SK-N-SH (cell line): ENCODE measurements at regions not wholly inside any gene's neighbourhood (a gene's known extent, or its start where the extent isn't known, plus 50 kb on each side); places are given as distances from the start of the nearest gene placed in this dataset.
A peak's percentile ranks its signal among the peaks of the same experiment; 100 is the strongest.

Experiments
- CTCF ChIA-PET: fragments of 300-600, 350-600 bp; formaldehyde crosslinking; extraction: SDS; loops from one replicate; lab custom pipeline; 2021; lab: Yijun Ruan, JAX
- POLR2A ChIA-PET: fragments of 350-600 bp; sonication (Branson Sonifier 250); formaldehyde crosslinking; extraction: SDS; loops from one replicate; lab custom pipeline; 2020; ENCODE audit warnings: antibody characterized with exemption, inconsistent platforms; lab: Yijun Ruan, JAX
- DNase-seq: peaks from one replicate; pipeline ENCODE4 v3.0.0; 2012
- H2AFZ ChIP-seq: fragments of 200-600 bp; sonication (generic); 2 replicates; pipeline ENCODE4 v1.8.1; 2016; ENCODE audit warnings: antibody characterized with exemption, mild to moderate bottlenecking, low read depth
- H3F3A ChIP-seq: fragments of 200-600 bp; sonication (generic); replicated peaks from 2 replicates; pipeline ENCODE3; 2016; ENCODE audit warnings: antibody characterized with exemption, mild to moderate bottlenecking; ENCODE audit not compliant: insufficient read depth
- H3K27ac ChIP-seq, 2 experiments: fragments of 200-500 bp in 1 of 2; fragments of 200-600 bp in 1 of 2; sonication (Bioruptor generic) in 1 of 2; sonication (generic), shearing (Covaris generic) in 1 of 2; 2 replicates each; pipeline versions ENCODE4 v1.5.1 to v1.6.1; 2014 to 2016; ENCODE audit warnings: low read depth in 2 of 2, inconsistent platforms in 1 of 2, low read length in 1 of 2, mild to moderate bottlenecking in 1 of 2, mixed read lengths in 1 of 2
- H3K27me3 ChIP-seq: fragments of 200-600 bp; sonication (generic), shearing (Covaris generic); 2 replicates; pipeline ENCODE4 v1.6.1; 2016; ENCODE audit warnings: mixed run types; ENCODE audit not compliant: insufficient read depth
- H3K36me3 ChIP-seq, 2 experiments: fragments of 200-500 bp in 1 of 2; fragments of 200-600 bp in 1 of 2; sonication (Bioruptor generic) in 1 of 2; sonication (generic) in 1 of 2; replicated peaks in 1 of 2; 2 replicates each; pipeline versions ENCODE3 to v1.5.1; 2014 to 2016; ENCODE audit warnings: low read length in 1 of 2, mild to moderate bottlenecking in 1 of 2; ENCODE audit not compliant: insufficient read depth in 2 of 2, control insufficient read depth in 1 of 2
- H3K4me1 ChIP-seq, 2 experiments: fragments of 200-500 bp in 1 of 2; fragments of 200-600 bp in 1 of 2; sonication (Bioruptor generic) in 1 of 2; sonication (generic), shearing (Covaris generic) in 1 of 2; 2 replicates each; pipeline versions ENCODE4 v1.5.1 to v1.6.1; 2014 to 2016; ENCODE audit warnings: low read depth in 1 of 2, low read length in 1 of 2, mixed run types in 1 of 2; ENCODE audit not compliant: insufficient read depth in 2 of 2, control insufficient read depth in 1 of 2
- H3K4me2 ChIP-seq: fragments of 200-600 bp; sonication (generic), shearing (Covaris generic); 2 replicates; pipeline ENCODE4 v1.6.1; 2017; ENCODE audit warnings: mixed run types
- H3K4me3 ChIP-seq, 2 experiments: fragments of 200-500 bp in 1 of 2; fragments of 200-600 bp in 1 of 2; sonication (Bioruptor generic) in 1 of 2; sonication (generic), shearing (Covaris generic) in 1 of 2; 2 replicates each; pipeline versions ENCODE4 v1.5.1 to v1.8.1; 2014 to 2016; ENCODE audit warnings: low read depth in 2 of 2, inconsistent platforms in 1 of 2, low read length in 1 of 2, mild to moderate bottlenecking in 1 of 2, mixed read lengths in 1 of 2, moderate library complexity in 1 of 2
- H3K79me2 ChIP-seq: fragments of 200-600 bp; sonication (generic); 2 replicates; pipeline ENCODE4 v1.8.1; 2017; ENCODE audit warnings: mild to moderate bottlenecking; ENCODE audit not compliant: insufficient read depth
- H3K9ac ChIP-seq: fragments of 200-600 bp; sonication (generic); 2 replicates; pipeline ENCODE4 v1.6.1; 2017; ENCODE audit warnings: mixed run types
- H3K9me2 ChIP-seq: fragments of 200-600 bp; sonication (generic); 2 replicates; pipeline ENCODE4 v1.6.1; 2017; ENCODE audit warnings: mixed run types
- H3K9me3 ChIP-seq: fragments of 200-600 bp; sonication (generic); 2 replicates; pipeline ENCODE4 v1.6.1; 2017; ENCODE audit warnings: mixed run types, mild to moderate bottlenecking, moderate library complexity
- H4K20me1 ChIP-seq: fragments of 200-600 bp; sonication (generic); 2 replicates; pipeline ENCODE4 v1.6.1; 2017; ENCODE audit warnings: mild to moderate bottlenecking, mixed run types; ENCODE audit not compliant: insufficient read depth
- CHD2 ChIP-seq: fragments of 150-350 bp; IDR thresholded peaks from 2 replicates; pipeline ENCODE4 v1.6.1; 2018; ENCODE audit warnings: low read length; ENCODE audit not compliant: partially characterized antibody
- EP300 ChIP-seq, 2 experiments: IDR thresholded peaks; 2 replicates each; pipeline versions ENCODE4 v1.4.0 to v1.6.1; 2012; ENCODE audit warnings: borderline replicate concordance in 1 of 2, low read depth in 1 of 2, low read length in 1 of 2
- EZH2phosphoT487 ChIP-seq: fragments of 200-600 bp; sonication (generic); IDR thresholded peaks from 2 replicates; pipeline ENCODE4 v1.6.1; 2017; ENCODE audit warnings: low read depth, mixed run types, mild to moderate bottlenecking, antibody characterized with exemption, moderate library complexity, borderline replicate concordance
- FOSL2 ChIP-seq: IDR thresholded peaks from 2 replicates; pipeline ENCODE4 v1.4.0; 2012; ENCODE audit warnings: low read depth, mild to moderate bottlenecking, moderate library complexity, borderline replicate concordance
- GABPA ChIP-seq: IDR thresholded peaks from 2 replicates; pipeline ENCODE4 v1.4.0; 2012; ENCODE audit warnings: low read depth, mild to moderate bottlenecking
- GATA2 ChIP-seq: sonication (generic); formaldehyde crosslinking; IDR thresholded peaks from 2 replicates; pipeline ENCODE4 v1.5.0; 2020; ENCODE audit warnings: mild to moderate bottlenecking, missing genetic modification reagents
- JUND ChIP-seq: IDR thresholded peaks from 2 replicates; pipeline ENCODE4 v1.4.0; 2012
- NRF1 ChIP-seq: IDR thresholded peaks from 2 replicates; pipeline ENCODE4 v1.6.1; 2012; ENCODE audit warnings: low read depth, mild to moderate bottlenecking, low read length
- POLR2AphosphoS5 ChIP-seq: IDR thresholded peaks from 2 replicates; pipeline ENCODE4 v1.6.1; 2012; ENCODE audit warnings: low read depth, low read length
- RAD21 ChIP-seq: IDR thresholded peaks from 2 replicates; pipeline ENCODE4 v1.6.1; 2012; ENCODE audit warnings: mild to moderate bottlenecking, low read length
- RCOR1 ChIP-seq: fragments of 150-350 bp; IDR thresholded peaks from 2 replicates; pipeline ENCODE4 v1.6.1; 2017; ENCODE audit warnings: antibody characterized with exemption, low read length
- RXRA ChIP-seq: IDR thresholded peaks from 2 replicates; pipeline ENCODE4 v1.4.0; 2012; ENCODE audit warnings: low read depth, mild to moderate bottlenecking, borderline replicate concordance
- SIN3A ChIP-seq: IDR thresholded peaks from 2 replicates; pipeline ENCODE4 v1.6.1; 2012; ENCODE audit warnings: low read depth, mild to moderate bottlenecking, low read length, moderate library complexity, borderline replicate concordance
- SMC3 ChIP-seq: IDR thresholded peaks from 2 replicates; pipeline ENCODE4 v1.6.1; 2012; ENCODE audit warnings: low read depth, low read length, improper control_type of control experiment
- TAF1 ChIP-seq: IDR thresholded peaks from 2 replicates; pipeline ENCODE4 v1.6.1; 2012; ENCODE audit warnings: low read depth, mild to moderate bottlenecking, low read length, moderate library complexity, borderline replicate concordance
- TCF12 ChIP-seq: IDR thresholded peaks from 2 replicates; pipeline ENCODE4 v1.4.0; 2012
- YY1 ChIP-seq: IDR thresholded peaks from 2 replicates; pipeline ENCODE4 v1.4.0; 2012; ENCODE audit warnings: low read depth, mild to moderate bottlenecking
- WGBS: methylation state at CpG from one replicate; pipeline ENCODE4 v1.1.6; 2017; ENCODE audit warnings: low lambda C conversion rate; 5-methylcytosine and 5-hydroxymethylcytosine counted together
- TF ChIP-seq, protein P1 (sequence below): fragments of 150-350 bp; IDR thresholded peaks from 2 replicates; pipeline ENCODE4 v1.6.1; 2017; ENCODE audit warnings: antibody characterized with exemption, low read length, low read depth, borderline replicate concordance

- TF ChIP-seq GABPA (no peak), SMC3 (no peak; the same call in 1 of the 2 replicates), POLR2AphosphoS5 (no peak), RAD21 (no peak), NRF1 (no peak), FOSL2 (no peak), RXRA (no peak), EP300 (IDR thresholded peaks at IDR 0.05; ENCODE audit: borderline replicate concordance in 1 of 2, low read depth in 1 of 2, low read length in 1 of 2) (peak in 1 of 2 experiments; percentile 60; a peak in 1 of 4 replicates), TCF12 (peak; percentile 66)
- TF ChIP-seq, protein P1, sequence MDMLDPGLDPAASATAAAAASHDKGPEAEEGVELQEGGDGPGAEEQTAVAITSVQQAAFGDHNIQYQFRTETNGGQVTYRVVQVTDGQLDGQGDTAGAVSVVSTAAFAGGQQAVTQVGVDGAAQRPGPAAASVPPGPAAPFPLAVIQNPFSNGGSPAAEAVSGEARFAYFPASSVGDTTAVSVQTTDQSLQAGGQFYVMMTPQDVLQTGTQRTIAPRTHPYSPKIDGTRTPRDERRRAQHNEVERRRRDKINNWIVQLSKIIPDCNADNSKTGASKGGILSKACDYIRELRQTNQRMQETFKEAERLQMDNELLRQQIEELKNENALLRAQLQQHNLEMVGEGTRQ = no peak
Observed at GRCh38 chr2:62340994-62341484, 145.1 kb downstream of the B3GNT2 start (continued).

DNA sequence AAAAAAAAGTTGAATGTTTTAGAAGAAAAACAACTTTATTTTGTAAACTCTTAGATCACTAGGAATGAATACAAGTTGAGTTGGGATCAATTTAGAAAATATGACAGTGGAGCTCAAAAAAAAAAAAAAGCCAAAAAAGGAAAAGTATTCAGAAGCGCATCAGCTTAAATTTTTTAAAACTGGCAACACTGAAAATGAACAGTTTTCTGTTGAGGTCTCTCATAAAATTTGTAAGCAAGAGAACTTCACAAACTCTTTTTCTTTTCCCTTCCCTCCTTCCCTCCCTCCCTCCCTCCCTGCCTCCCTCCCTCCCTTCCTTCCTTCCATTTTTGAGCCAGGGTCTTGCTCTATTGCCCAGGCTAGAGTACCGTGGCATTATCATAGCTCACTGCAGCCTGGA, 143.9 kb downstream of the B3GNT2 start:
- Histone ChIP-seq H3F3A (no peaks in the 10 kb centered on the region), H3K27me3 (no peaks in the 10 kb centered on the region), H3K4me1 (peaks cover 4 to 18% of the 10 kb centered on the region in 2 experiments; a peak in 3 of 4 replicates), H3K9ac (no peak overlapping the region), H3K36me3 (no peaks in the 10 kb centered on the region), H3K9me2 (no peaks in the 10 kb centered on the region), H3K9me3 (no peaks in the 10 kb centered on the region), H2AFZ (no peak overlapping the region), H4K20me1 (no peaks in the 10 kb centered on the region), H3K79me2 (no peaks in the 10 kb centered on the region), H3K27ac (no peak overlapping the region), H3K4me3 (no peak overlapping the region), H3K4me2 (no peak overlapping the region)
- 91% methylated on average over 2 of the region's 2 CpGs for WGBS
- ChIA-PET POLR2A (interaction anchor here (1.4 kb wide), 1 partner anchor 30 kb away, joined by 5 read pairs; no protein-coding TSS in a partner anchor), CTCF (no interaction called here)
- TF ChIP-seq JUND (no peak), POLR2AphosphoS5 (no peak), YY1 (no peak), TCF12 (no peak), RXRA (no peak), TAF1 (no peak), GATA2 (CRISPR knock-in tag) (no peak), CHD2 (no peak), EZH2phosphoT487 (no peak), RCOR1 (no peak), SIN3A (no peak), GABPA (no peak)
- TF ChIP-seq, protein P1 = no peak
- no peak for DNase-seq
